GM12874 (cell line): ENCODE measurements at regions not wholly inside any gene's neighbourhood (a gene's known extent, or its start where the extent isn't known, plus 50 kb on each side); places are given as distances from the start of the nearest gene placed in this dataset.

ENCODE experiments used
- CTCF ChIP-seq: IDR thresholded peaks from 2 replicates; pipeline ENCODE4 v1.5.1; 2011; ENCODE audit warnings: low read depth, mild to moderate bottlenecking, control low read depth, low read length, moderate library complexity; ENCODE audit not compliant: insufficient read depth

- no peak for TF ChIP-seq CTCF
Observed at GRCh38 chr4:127379499-127379898, 253.3 kb upstream of the INTU start.

GRCh38 chr4:127383666-127384065 is 249.1 kb upstream of the INTU start:
- no peak for TF ChIP-seq CTCF

- no peak for TF ChIP-seq CTCF
Observed at GRCh38 chr4:127394516-127394915, 238.2 kb upstream of the INTU start.

GRCh38 chr4:127400276-127400675 is 232.5 kb upstream of the INTU start:
- TF ChIP-seq CTCF = no peak

- TF ChIP-seq CTCF = peak; percentile 73
Observed at GRCh38 chr4:127400731-127401346, 231.9 kb upstream of the INTU start.

- TF ChIP-seq CTCF = no peak
Observed at GRCh38 chr4:127403471-127404084, 229.2 kb upstream of the INTU start.

- no peak for TF ChIP-seq CTCF
Observed at GRCh38 chr4:127406187-127406586, 226.6 kb upstream of the INTU start.
